Gastrocnemius medialis (tissue), 4 donors: ENCODE measurements at regions not wholly inside any gene's neighbourhood (a gene's known extent, or its start where the extent isn't known, plus 50 kb on each side); places are given as distances from the start of the nearest gene placed in this dataset.

Experiments used
- POLR2A ChIP-seq, 2 donors: fragments of 450-650 bp; IDR thresholded peaks; one replicate each; pipeline ENCODE4 v1.6.1; 2017; ENCODE audit warnings: antibody characterized with exemption in 2 of 2, mild to moderate bottlenecking in 2 of 2, moderate library complexity in 2 of 2
- TF ChIP-seq, protein P1 (sequence below), 5 experiments: fragments of 450-650 bp in 3 of 5; fragments of 200-600 bp in 2 of 5; sonication (generic) in 2 of 5; IDR thresholded peaks in 4 of 5; conservative IDR thresholded peaks in 1 of 5; 1 replicate in 4 of 5; 2 replicates in 1 of 5; pipeline ENCODE4 v1.5.1; 2016 to 2019; ENCODE audit warnings: antibody characterized with exemption in 5 of 5, mild to moderate bottlenecking in 3 of 5, moderate library complexity in 3 of 5

DNA sequence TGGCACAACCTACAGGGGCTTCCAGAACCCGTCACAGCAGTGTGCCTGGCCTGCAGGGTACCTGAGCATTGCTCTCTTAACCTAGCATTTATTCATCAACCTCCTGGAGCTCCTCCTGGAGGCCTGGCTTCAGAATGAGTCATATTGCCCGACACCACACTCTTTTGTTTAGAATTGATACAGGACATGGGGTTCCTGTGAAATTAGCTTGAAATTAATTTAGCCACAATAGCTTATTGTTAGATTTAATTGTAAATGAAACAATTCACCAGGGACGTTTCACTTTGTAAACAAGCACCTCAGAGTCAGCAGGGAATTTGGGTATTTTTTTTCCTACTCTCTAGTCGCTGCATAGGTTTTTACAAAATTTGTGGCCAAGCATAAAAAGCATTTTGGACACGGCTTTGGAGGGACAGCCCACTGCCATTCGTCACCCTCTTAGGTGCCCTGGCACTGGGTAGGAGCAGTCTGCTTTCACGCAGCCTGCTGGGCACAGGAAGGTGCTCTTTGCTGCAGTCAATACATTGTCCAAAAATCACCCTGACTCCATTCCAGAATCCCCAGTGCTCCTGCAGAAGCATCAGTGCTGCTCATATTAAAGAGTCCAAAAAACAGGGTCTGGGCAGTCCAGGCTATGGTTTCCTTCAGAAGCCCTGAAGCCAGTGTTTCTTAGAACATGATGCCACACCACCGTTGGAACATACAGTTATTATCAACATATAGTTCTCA is 60.8 kb upstream of the MEF2A start:
- TF ChIP-seq, protein P1, sequence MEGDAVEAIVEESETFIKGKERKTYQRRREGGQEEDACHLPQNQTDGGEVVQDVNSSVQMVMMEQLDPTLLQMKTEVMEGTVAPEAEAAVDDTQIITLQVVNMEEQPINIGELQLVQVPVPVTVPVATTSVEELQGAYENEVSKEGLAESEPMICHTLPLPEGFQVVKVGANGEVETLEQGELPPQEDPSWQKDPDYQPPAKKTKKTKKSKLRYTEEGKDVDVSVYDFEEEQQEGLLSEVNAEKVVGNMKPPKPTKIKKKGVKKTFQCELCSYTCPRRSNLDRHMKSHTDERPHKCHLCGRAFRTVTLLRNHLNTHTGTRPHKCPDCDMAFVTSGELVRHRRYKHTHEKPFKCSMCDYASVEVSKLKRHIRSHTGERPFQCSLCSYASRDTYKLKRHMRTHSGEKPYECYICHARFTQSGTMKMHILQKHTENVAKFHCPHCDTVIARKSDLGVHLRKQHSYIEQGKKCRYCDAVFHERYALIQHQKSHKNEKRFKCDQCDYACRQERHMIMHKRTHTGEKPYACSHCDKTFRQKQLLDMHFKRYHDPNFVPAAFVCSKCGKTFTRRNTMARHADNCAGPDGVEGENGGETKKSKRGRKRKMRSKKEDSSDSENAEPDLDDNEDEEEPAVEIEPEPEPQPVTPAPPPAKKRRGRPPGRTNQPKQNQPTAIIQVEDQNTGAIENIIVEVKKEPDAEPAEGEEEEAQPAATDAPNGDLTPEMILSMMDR (IDR thresholded peaks at IDR 0.05 in 4 of 5, conservative IDR thresholded peaks at IDR 0.05 in 1 of 5): peak in 1 of 5 experiments; percentile 16
- no peak for TF ChIP-seq POLR2A (IDR thresholded peaks at IDR 0.05)
